Endothelial cell of umbilical vein (primary cell): ENCODE measurements at regions not wholly inside any gene's neighbourhood (a gene's known extent, or its start where the extent isn't known, plus 50 kb on each side); places are given as distances from the start of the nearest gene placed in this dataset.

Experiments used
- CTCF ChIP-seq, 2 donors: IDR thresholded peaks; 1 replicate in 1 of 2; 2 replicates in 1 of 2; pipeline ENCODE4 v1.5.1; 2011; ENCODE audit warnings: low read length in 2 of 2, mild to moderate bottlenecking in 2 of 2, moderate library complexity in 2 of 2, control low read depth in 1 of 2, inconsistent platforms in 1 of 2, low read depth in 1 of 2; ENCODE audit not compliant: insufficient read depth in 1 of 2; ENCODE audit errors: extremely low read depth in 1 of 2
- EZH2 ChIP-seq: IDR thresholded peaks from 2 replicates; pipeline ENCODE4 v1.6.1; 2012; ENCODE audit warnings: borderline replicate concordance, low read depth, mild to moderate bottlenecking, moderate library complexity, low read length, inconsistent platforms; ENCODE audit not compliant: severe bottlenecking
- FOS ChIP-seq: IDR thresholded peaks from 2 replicates; pipeline ENCODE4 v1.6.1; 2011; ENCODE audit warnings: mild to moderate bottlenecking, low read length, moderate library complexity, borderline replicate concordance; ENCODE audit not compliant: insufficient read depth
- MAX ChIP-seq: IDR thresholded peaks from 2 replicates; pipeline ENCODE4 v1.6.1; 2011; ENCODE audit not compliant: insufficient read depth, insufficient read length
- POLR2A ChIP-seq: IDR thresholded peaks from 2 replicates; pipeline ENCODE4 v1.6.1; 2012; ENCODE audit warnings: low read depth, mild to moderate bottlenecking, control low read depth, low read length
- POLR2AphosphoS5 ChIP-seq: IDR thresholded peaks from 2 replicates; pipeline ENCODE4 v1.6.1; 2012; ENCODE audit warnings: low read depth, mild to moderate bottlenecking, control low read depth, low read length, moderate library complexity; ENCODE audit not compliant: insufficient read depth

- TF ChIP-seq FOS, result no peak
- TF ChIP-seq CTCF (IDR thresholded peaks at IDR 0.05; ENCODE audit: extremely low read depth in 1 of 2, insufficient read depth in 1 of 2, low read depth in 1 of 2, low read length in 2 of 2), result no peak
- no peak for TF ChIP-seq EZH2
- TF ChIP-seq POLR2AphosphoS5, result no peak
- no peak for TF ChIP-seq POLR2A
- no peak for TF ChIP-seq MAX
Measured at GRCh38 chr2:231655488-231655887, 52.8 kb upstream of the PTMA start.
